SKM-1 (cell line): ENCODE measurements at regions not wholly inside any gene's neighbourhood (a gene's known extent, or its start where the extent isn't known, plus 50 kb on each side); places are given as distances from the start of the nearest gene placed in this dataset.
A peak's percentile ranks its signal among the peaks of the same experiment; 100 is the strongest.
"Not testable (repeated sequence)": the region's sequence is repeated elsewhere in the genome, so short reads cannot be mapped to it uniquely, and the experiment has no call there.

Experiments
- DNase-seq: peaks from one replicate; lab custom pipeline; 2025; ENCODE audit not compliant: unreplicated experiment; lab: John Stamatoyannopoulos, UW

DNA sequence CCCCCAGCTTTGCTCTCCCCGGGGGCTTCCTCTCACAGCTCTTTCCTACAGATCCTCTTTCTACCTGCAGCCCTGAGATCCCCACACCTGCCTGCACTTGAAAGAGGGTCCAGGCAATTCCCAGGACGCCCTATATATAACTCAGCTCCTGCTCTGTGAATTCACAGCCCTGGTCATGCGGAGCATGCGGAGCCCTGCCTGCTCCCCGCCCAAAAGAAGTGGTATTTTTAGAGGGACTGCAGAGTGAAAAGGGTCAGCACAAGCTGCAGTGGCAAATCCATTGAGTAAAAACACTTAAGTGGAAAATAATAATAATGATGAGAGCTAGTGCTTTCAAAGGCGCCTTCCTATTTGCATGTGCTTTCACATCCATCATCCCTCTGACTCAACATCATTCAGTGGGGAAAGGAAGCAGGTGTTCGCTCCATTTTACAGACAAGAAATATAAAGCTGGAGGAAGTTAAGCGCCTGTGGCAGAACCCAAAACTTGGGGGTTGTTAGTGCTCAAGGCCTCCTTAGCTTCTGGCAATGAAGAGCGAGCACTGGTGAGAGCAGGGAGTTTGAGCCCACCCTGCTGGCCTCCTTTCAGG lies 76.3 kb upstream of the LIPC start:
- DNase-seq: no peak

DNA sequence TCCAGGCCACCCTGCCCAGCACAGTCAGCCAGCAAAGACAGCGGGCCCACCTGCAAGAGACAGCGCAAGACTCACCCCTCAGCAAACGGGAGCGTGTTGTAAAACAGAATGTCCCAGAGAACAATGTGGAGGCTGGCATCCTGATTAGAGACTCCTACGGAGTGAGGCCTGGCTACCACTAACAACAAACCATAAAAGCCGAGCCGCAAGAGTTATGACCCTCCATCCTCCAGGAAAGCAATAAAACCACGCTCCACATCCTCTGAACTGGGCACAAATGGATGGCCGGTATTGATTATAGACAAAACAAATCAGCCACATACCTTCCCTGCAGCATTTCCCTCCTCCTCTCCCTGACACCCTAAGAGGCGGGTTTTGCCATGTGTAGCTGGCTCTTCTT lies 75.8 kb upstream of the LIPC start:
- no peak for DNase-seq

DNA sequence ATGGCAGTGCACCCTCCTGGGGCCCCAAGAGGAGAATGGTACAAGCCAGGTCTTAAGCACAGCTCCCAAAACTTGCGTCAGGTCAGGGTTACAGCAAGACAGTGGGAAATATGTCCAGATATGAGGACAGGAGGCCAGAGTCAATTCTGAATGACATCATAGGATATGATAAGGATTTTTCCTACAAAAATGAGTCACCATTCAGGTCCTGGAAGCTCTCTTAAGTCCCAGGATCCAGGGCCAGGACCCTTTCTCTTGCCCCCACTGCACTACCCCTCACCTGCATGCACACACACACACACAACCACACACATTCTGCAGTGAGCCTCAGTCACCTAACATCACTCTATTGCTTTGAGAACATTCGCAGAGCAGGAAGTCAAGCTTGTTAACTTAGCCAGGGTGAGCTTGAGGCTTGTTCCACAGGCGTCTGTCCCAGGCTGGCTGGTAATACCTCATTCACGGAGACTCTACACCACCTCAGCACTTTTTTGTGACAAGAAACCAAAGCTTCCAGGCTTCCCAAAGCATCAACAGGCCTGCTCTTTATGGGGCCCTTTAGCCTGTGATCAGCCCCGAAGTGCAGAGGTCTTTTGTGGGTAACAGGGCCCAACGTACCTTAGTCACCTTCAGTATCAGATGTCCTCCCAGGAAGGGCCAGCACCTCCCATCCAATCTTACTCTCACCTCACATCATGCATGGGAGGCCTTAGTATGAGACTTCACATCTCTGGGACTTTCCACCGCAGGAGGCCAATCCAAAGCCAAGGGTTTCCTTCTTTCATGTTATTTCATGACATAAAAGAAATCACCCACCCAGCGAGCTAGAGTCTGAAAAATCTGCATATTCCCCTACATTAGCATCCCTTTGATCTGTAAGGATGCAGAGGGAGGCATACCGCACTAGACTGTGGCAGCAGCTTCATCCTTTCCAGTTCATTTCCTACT lies 74.0 kb upstream of the LIPC start:
- no peak for DNase-seq

DNA sequence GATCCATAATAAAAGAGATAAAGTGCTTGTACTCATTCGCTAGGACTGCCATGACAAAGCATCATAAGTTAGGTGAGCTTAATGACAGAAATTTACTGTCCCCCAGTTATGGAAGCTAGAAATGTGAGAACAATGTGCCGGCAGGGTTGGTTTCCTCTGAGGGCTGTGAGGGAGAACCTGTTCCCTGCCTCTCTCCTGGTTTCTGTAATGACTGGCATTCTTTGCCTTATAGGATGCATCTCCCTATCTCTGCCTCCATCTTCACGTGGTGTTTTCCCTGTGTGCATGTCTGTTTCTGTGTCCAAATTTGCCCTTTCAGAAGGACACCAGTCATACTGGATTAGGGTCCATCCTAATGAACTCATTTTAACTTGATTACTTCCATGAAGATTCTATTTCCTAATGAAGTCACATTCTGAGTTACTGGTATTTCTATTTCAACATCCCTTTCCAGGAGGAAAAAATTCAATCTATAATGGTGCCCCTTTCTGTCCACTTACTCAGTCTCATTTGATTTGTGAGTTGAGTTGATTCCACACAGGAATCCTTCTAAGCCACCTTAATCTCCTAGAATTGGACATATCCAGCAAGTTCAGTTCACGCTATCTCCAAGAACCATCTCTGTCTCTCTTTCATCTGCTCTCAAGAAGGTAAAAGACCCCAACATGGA lies 71.2 kb upstream of the LIPC start:
- no peak for DNase-seq

DNA sequence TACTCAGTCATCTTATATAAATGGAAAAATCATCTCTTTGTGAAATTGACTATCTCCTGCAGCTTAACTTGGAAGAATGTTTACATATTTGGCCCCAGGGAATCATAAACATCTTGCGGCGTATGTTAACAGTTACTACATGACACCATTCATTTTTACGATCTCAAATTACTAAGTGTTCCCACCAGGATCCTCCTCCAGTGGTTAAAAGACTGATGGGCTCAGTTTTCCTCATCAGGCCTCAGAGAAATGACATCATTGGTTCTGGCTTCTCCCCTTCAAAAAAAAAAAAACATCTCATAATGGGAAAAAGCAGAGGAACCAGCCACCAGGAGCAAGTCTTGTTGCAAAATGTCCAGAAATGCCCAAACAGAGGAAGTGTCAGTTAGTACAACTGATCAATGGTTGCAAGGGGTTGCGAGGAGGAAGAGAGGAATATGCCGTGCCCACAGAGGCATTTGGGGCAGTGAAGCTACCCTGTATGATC lies 70.5 kb upstream of the LIPC start:
- peak; percentile 33 for DNase-seq

DNA sequence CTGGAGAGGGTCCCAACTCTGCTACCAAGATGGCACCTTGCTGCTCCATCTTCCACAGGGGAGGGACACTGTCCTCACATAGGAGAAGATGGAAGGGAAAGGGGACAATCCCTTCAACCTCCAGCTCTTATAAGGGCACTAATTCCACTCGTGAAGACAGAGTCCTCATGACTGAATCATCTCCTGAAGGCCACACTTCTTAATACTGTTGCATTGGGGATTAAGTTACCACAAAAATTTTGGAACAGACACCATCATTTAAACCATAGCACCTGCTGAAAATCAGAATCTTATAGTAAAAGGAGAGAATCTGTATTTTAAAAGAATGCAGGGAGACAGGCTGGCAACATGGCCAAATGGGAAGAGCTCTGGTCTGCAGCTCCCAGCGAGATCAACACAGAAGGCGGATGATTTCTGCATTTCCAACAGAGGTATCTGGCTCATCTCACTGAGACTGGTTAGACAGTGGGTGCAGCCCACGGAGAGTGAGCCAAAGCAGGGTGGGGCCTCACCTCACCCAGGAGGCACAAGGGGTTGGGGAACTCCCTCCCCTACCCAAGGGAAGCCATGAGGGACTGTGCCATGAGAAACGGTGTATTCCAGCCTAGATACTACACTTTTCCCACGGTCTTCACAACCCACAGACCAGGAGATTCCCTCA lies 69.4 kb upstream of the LIPC start:
- no peak for DNase-seq

DNA sequence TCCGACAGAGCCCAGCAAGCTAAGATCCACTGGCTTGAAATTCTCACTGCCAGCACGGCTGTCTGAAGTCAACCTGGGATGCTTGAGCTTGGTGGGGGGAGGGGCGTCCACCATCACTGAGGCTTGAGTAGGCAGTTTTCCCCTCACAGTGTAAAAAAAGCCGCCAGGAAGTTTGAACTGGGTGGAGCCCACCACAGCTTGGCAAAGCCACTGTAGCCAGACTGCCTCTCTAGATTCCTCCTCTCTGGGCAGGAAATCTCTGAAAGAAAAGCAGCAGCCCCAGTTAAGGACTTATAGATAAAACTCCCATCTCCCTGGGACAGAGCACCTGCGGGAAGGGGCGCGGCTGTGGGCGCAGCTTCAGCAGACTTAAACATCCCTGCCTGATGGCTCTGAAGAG lies 68.7 kb upstream of the LIPC start:
- DNase-seq: not testable (repeated sequence)

DNA sequence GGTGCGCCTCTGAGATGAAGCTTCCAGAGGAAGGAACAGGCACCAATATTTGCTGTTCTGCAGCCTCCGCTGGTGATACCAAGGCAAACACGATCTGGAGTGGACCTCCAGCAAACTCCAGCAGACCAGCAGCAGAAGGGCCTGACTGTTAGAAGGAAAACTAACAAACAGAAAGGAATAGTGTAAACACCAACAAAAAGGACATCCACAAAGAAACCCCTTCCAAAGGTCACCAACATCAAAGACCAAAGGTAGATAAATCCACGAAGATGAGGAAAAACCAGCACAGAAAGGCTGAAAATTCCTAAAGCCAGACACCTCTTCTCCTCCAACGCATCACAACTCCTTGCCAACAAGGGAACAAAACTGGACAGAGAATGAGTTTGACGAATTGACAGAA lies 68.1 kb upstream of the LIPC start:
- DNase-seq: not testable (repeated sequence)

DNA sequence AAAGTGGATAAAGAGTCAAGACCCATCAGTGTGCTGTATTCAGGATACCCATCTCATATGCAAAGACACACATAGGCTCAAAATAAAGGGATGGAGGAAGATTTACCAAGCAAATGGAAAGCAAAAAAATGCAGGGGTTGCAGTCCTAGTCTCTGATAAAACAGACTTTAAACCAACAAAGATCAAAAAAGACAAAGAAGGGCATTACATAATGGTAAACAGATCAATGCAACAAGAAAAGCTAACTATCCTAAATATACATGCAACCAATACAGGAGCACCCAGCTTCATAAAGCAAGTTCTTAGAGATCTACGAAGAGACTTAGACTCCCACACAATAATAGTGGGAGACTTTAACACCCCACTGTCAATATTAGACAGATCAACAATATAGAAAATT lies 66.7 kb upstream of the LIPC start:
- not testable (repeated sequence) for DNase-seq

DNA sequence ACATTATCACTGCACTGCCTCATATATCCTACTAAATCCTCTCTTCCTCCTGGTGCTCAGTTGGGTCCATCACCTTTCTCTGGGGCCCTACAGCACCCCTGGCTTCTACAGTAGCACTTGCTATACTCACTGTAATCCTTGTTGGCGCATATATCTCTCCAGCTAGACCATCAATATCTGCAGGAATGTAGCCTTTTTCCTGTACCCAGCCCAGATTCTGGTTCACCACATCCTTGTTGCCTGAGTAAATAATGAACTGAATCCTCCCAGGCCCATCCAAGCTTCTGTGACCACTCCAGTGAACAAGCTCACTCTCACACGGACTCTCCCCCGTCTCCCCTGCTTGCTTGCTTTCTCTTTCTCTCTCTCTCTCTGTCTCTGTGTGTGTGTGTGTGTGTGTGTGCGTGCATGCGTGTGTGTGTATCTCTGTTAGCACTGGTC lies 62.5 kb upstream of the LIPC start:
- DNase-seq: no peak

DNA sequence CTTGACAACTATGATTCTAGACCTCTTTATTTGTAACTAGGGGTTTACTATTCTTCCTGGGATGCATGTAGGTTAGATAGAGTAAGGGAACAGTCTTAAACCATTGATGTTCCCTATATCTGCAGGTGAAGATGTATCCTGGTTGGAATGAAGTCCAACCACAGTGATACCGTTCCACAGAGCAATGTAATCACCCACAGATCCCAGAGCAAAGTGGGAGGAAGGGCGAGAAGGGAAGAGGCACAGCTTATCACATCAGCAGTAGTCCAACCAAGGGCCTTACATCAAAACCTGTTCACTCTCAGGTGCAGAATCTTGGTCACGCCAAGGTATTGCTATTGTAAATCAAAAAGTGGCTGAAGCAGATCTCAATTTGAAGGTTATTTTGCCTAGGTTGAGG lies 61.8 kb upstream of the LIPC start:
- no peak for DNase-seq

DNA sequence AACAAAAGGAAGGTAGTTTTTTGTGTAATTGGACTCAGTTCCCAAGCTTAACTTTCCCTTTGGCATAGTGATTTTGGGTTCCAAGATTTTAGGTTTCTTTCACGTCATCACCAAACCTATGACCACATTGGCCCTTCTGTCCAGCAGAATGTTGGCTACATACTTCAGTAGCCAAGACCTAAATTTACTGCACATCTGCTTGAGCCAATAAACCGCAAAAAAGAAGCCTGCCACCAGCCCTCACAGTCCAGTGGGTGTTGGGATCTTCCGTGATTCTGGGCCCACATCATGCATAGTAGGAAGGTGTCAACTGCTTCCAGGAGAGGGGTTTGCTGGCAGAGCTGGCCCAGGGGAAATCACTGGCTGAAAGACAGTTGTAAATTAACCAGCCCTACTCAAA lies 57.6 kb upstream of the LIPC start:
- DNase-seq: no peak

DNA sequence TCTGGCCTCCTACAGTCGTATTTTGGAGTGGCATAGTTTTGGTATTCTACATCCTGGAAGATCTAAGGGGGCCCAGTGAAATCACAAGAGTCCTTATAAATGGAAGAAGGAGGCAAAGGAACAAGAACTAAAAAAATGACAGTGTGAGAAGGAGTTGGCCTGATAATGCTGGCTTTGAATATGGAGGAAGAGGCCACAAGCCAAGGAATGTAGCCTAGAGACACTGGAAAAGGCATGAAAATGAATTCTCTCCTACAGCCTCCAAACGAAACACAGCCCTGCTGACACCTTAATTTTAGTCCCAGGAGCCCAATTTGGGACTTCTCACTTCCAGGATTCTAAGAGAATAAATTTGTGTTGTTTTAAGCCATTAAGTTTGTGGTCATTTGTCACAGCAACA lies 54.6 kb upstream of the LIPC start:
- no peak for DNase-seq

DNA sequence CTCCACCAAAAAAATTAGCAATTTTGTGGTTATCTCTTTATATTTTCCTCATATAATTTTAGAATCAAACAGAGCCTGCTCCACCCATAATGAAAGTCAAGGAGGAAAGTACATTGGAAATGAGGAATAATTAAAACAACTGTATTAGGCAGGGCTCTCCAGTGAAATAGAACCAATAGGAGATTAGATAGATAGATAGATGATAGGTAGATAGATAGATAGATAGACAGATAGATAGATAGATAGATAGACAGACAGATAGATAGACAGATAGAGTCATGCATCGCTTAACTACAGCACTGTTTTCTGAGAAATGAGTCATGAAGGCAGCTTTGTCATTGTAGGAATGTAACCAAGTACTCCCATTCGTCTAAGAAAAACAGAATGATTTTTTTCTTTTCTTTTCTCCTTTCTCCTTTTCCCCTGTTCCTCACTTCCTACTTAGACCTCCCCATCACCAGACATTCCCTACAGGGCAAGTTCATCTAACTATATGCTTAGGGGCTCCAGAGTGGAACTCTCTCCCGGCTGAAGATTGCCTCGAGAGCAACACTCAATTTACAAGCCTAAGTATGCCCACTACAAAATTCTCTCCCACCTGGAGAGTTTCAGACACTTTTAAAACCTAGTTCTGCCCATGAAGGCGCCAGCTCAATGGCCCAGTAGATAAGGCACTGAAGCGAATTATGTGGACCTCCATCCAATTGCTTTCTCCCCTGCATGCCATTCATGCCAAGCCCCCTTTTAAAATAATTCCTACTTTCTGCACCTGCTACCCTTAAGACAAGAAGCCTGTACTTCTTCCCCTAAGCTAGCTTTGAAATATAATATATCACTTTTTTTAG lies 53.3 kb upstream of the LIPC start:
- DNase-seq: no peak

DNA sequence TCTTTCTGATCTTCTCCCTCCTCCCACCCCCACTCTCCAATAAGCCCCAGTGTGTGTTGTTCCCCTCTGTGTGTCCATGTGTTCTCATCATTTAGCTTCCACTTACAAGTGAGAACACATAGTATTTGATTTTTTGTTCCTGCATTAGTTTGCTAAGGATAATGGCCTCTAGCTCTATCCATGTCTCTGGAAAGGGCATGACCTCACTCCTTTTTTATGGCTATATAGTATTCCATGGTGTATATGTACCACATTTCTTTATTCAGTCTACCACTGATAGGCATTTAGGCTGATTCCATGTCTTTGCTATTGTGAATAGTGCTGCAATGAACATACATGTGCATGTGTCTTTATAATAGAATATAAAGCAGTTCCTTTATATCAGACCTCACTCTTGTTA lies 52.3 kb upstream of the LIPC start:
- not testable (repeated sequence) for DNase-seq

DNA sequence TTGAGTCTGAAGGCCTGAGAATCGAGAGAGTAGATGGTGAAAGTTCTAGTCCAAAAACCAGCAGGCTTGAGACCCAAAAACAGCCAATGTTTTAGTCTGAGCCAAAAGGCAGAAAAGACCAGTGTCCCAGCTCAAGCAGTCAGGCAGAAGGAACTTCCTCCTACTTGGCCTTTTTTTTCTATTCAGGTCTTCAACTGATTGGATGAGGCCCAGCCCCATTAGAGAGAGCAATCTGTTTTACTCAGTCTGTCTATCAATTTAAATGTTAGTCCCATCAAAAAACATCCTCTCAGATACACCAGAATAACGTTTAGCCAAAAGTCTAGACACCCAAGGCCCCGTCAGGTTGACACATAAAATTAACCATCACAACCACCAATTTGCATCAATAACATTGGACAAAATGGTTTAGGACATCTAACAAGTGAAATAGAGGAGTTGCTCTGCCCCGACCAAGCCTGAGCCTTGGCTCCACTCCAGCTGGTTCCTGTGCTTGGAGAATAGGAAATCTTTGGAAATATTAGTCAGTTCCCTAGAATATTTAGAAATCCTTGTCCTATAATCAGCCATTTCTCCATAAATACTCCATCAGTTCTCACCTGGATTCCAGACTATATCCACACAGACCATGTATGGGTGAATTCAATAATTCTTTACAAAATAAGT lies 51.4 kb upstream of the LIPC start:
- no peak for DNase-seq

DNA sequence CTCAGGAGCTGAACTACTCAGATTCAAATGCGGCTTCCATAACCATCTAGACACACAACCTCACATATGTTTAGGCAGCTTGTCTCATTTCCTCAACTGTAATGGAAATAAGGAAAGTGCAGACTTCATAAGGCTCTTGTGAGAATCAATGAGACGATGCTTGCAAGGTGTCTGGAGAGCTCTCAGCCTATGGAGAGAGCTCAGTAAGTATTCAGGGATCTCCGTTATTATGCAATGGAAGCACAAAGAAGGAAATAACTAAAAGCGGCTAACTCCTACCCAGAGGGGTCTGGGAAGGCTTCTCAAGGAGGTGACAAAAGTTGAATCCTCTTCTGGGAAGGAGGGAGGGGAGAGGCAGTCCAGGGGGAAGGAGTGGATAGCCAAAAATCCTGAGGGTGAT lies 50.1 kb upstream of the LIPC start:
- no peak for DNase-seq
